ENCODE measurements at regions not wholly inside any gene's neighbourhood (a gene's known extent, or its start where the extent isn't known, plus 50 kb on each side); places are given as distances from the start of the nearest gene placed in this dataset.
A peak's percentile ranks its signal among the peaks of the same experiment; 100 is the strongest.
"Not testable (repeated sequence)": the region's sequence is repeated elsewhere in the genome, so short reads cannot be mapped to it uniquely, and the experiment has no call there.

GRCh38 chr6:97456070-97456469 lies 173.1 kb upstream of the MMS22L start:
- DNase-seq (ENCODE audit: low read depth): no peak

GRCh38 chr6:97459535-97459934 lies 176.5 kb upstream of the MMS22L start:
- DNase-seq (ENCODE audit: low read depth): no peak

GRCh38 chr6:97459986-97460385 lies 177.0 kb upstream of the MMS22L start:
- DNase-seq (ENCODE audit: low read depth): no peak

GRCh38 chr6:97460394-97461080 lies 177.5 kb upstream of the MMS22L start:
- no peak for DNase-seq (ENCODE audit: low read depth)

- DNase-seq (ENCODE audit: low read depth): no peak
Measured at GRCh38 chr6:97461218-97461617, 178.2 kb upstream of the MMS22L start.

- DNase-seq (ENCODE audit: low read depth): no peak
Measured at GRCh38 chr6:97462031-97462430, 179.0 kb upstream of the MMS22L start.

- no peak for DNase-seq (ENCODE audit: low read depth)
Measured at GRCh38 chr6:97462938-97463598, 180.1 kb upstream of the MMS22L start.

- DNase-seq (ENCODE audit: low read depth): no peak
Measured at GRCh38 chr6:97465877-97466561, 183.0 kb upstream of the MMS22L start.

GRCh38 chr6:97468981-97469380 lies 186.0 kb upstream of the MMS22L start:
- DNase-seq (ENCODE audit: low read depth): no peak

- no peak for DNase-seq (ENCODE audit: low read depth)
Measured at GRCh38 chr6:97469451-97469850, 186.4 kb upstream of the MMS22L start.

GRCh38 chr6:97470322-97470721 lies 187.3 kb upstream of the MMS22L start:
- no peak for DNase-seq (ENCODE audit: low read depth)

- no peak for DNase-seq (ENCODE audit: low read depth)
Measured at GRCh38 chr6:97473979-97474378, 191.0 kb upstream of the MMS22L start.

- DNase-seq (ENCODE audit: low read depth): peak; percentile 37
Measured at GRCh38 chr6:97497713-97498331, 214.8 kb upstream of the MMS22L start.

GRCh38 chr6:97501853-97502252 lies 218.8 kb upstream of the MMS22L start:
- no peak for DNase-seq (ENCODE audit: low read depth)

GRCh38 chr6:97508646-97509045 lies 225.6 kb upstream of the MMS22L start:
- no peak for DNase-seq (ENCODE audit: low read depth)

GRCh38 chr6:97513260-97513659 lies 230.2 kb upstream of the MMS22L start:
- not testable (repeated sequence) for DNase-seq (ENCODE audit: low read depth)

GRCh38 chr6:97524811-97525210 lies 241.8 kb upstream of the MMS22L start:
- DNase-seq (ENCODE audit: low read depth): no peak

GRCh38 chr6:97535800-97536199 lies 252.8 kb upstream of the MMS22L start:
- DNase-seq (ENCODE audit: low read depth): no peak

- no peak for DNase-seq (ENCODE audit: low read depth)
Measured at GRCh38 chr6:97548354-97548753, 265.3 kb upstream of the MMS22L start.

GRCh38 chr6:97557355-97557754 lies 274.3 kb upstream of the MMS22L start:
- no peak for DNase-seq (ENCODE audit: low read depth)

GRCh38 chr6:97563529-97563928 lies 280.5 kb upstream of the MMS22L start:
- DNase-seq (ENCODE audit: low read depth): no peak

- DNase-seq (ENCODE audit: low read depth): no peak
Measured at GRCh38 chr6:97572943-97573342, 289.9 kb upstream of the MMS22L start.

- no peak for DNase-seq (ENCODE audit: low read depth)
Measured at GRCh38 chr6:97586344-97586743, 303.3 kb upstream of the MMS22L start.
